CD4-positive, alpha-beta T cell treated with Interleukin-6 at 100 ng/mL for 8 hours (primary cell): ENCODE measurements at regions not wholly inside any gene's neighbourhood (a gene's known extent, or its start where the extent isn't known, plus 50 kb on each side); places are given as distances from the start of the nearest gene placed in this dataset.
"Not testable (repeated sequence)": the region's sequence is repeated elsewhere in the genome, so short reads cannot be mapped to it uniquely, and the experiment has no call there.

Source experiments
- DNase-seq: peaks from one replicate; pipeline ENCODE4 v3.0.0-alpha.2; 2020; ENCODE audit warnings: mixed read lengths, low spot score

- no peak for DNase-seq
Measured at GRCh38 chr2:7683196-7683595, 766.0 kb downstream of the RNF144A start.

DNA sequence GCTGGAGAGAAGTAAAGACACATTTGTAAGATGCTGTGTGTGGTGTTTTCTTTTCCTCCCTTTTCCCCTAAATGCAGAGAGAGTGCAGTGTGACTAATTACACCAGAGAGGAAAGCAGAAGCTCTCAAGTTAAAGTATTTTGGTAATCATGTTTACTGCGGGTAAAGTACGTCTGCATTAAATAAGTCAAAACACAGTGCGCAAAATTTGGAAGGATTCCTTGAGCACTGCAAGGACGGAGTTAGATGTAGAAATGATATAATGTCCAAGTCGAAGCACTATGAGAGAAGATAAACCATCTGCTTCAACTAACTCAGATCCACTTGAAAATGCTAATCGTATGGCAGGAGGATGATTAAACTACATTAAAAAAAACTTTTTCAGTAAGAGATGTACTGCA is 766.5 kb downstream of the RNF144A start:
- DNase-seq = no peak

- no peak for DNase-seq
Measured at GRCh38 chr2:7685342-7686015, 768.3 kb downstream of the RNF144A start.

DNA sequence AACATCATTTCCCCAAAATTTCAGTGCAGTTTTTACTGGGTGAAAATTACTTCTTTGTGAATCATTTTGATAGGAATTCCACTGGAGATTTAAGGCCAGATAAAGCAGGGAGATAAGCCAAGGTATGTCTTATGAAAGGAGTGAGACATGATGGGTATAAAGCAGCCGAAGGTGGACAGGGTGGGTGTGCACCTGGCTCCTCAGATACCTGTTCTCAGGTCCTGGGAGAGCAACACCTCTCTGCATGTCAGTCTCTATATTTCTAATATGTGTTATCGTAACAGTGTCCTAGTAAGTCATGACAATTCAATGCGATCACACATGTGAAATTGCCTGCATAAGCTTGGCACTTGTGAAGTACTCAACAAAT is 768.8 kb downstream of the RNF144A start:
- no peak for DNase-seq

DNA sequence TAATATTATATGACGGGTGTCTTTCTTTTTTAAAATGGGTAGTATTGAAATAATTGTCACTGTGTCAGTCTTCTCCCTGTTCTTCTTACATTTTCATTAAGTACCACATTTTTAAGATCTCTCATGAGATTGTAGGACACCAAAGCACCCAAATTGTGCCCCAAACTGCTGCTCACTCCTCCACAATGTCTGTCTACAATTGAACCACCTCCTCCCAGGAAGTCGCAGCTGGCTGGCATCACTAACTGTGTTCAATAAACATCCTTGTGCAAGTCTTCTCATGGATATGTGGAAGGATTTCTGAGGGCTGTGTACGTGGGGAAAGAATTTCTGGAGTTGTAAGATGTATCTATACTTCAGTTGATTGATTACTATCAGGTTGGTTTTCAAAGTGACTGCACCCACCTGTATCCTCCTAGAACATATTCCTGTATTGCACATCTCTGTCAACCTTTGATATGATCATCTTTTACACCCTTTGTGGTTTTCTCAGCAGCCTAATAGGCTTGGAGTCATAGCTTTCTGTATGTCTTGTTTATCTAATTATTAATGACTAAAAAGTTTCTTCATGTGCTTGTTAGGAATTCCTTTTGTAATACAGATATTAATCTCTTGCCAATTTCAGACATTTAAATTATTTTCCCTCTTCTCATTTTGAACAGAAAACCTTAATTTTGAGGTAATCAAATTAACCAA is 774.9 kb downstream of the RNF144A start:
- DNase-seq = no peak

DNA sequence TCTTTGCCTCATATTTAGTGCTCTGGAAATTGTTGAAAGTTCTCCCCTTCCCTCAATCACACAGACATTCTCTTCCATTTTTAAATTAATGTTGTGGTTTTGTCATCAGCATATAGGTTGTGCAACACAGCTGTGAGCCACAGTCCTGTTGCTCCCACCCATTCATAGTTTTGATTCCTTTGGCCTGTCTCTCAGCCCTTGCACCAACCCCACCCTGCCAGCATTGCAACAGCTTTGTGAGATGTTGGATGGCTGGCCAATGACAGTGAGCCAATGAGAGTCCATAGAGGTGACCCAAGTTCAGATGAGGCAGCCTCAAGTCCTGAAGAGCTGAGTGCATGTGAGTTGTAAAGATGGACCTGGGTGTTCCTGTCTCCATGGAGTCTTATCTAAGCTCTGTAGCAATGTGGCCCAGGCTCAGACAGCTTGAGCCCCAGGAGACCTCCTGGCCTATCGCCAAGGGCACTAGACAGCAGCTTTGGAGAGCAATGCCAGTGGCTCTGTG is 775.5 kb downstream of the RNF144A start:
- no peak for DNase-seq

DNA sequence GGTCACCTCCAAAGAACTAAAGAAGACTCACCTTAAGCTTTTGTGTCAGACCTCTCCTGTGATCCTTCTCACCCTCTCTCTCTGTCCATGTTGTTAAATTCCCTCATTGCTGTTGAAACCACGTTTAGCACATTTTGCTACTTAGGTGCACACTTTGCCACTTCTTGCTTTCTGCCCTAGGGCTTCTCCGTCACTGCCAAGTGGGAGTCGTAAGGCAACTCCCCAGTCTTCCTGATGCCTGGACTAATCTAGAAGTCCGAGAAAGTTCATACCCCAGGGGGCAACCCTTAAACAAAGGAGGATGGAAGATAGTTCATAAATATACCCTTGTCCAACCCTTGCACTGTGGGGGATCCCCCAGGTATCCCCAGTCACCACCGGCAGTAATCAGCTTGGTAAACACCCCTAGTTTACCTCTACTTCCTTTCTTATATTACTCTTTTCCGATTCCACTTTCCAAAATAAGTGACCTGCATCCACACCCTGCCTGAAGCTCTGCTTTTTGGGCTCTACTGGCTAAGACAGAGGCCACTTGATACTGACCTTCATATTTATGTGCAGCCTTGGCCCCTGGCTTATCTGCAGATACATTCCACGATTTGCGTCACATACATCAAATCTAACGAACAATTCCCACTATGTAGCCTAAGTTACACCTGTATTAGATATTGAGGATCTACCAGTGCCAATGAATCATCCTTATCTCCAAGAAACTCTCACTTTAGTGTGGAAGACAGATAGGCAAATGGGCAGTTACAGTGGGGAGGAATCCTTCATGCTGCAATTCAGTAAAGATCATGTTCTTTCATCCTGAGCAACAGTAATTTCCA is 776.2 kb downstream of the RNF144A start:
- DNase-seq = no peak

DNA sequence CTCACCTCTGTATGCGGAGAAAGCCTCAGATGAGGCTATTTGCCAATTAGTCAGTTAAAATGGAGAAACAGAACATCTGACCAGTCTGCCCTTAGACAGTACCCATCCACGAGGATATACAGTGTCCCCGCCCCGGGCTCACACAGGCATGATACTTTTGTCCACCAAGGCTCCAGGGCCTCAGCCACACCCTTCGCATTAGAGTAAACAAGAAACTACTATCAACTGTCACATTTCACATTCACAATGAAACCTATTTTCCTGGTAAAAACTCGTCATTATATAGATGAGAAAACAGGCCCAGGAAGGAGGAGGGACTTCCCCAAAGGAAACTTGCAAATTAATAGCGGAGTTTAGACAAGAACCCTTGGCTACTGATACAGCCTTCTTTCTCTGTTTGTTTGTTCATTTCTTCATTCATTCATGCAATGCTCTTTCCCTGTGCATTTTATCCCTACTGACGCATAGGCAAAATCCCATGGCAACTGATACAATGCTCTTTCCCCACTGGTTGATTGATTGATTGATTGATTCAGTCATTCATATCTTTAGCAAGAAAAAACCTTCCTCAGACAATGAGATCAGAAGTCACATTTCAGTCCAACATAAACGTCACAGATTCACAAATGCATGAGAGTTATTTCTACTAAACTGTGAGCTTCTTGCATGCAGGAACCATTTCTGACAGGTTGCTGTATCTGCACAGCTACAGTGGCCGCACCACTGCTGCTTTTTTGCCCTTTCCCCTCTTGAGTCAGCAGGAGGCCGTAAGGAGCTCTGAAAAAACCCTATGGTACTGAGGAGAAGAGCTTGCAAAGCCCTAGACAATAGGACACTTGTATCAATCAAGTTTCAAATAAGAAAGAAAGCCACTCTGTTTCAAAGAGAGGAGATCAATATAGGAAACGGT is 777.1 kb downstream of the RNF144A start:
- DNase-seq = no peak

GRCh38 chr2:7696556-7696955 is 779.3 kb downstream of the RNF144A start:
- DNase-seq = not testable (repeated sequence)

DNA sequence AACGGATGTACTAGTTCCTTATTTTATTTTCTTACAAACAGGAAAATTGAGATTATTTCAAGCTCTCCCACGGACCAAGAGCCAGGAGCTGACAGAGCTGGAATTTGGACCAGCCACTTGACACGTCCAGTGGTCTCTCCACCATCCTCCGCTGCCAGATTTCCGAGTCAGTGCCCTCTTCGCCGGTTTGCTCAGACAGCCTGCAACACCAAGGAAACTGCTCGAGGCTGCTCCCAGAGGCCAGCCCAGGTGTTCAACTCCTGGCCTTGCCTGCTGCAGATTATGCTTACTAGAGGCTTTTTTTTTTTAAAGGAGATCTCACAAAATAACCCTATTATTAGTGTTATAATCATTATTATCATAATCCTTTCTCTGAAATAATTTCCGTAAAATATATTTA is 779.8 kb downstream of the RNF144A start:
- DNase-seq = no peak

DNA sequence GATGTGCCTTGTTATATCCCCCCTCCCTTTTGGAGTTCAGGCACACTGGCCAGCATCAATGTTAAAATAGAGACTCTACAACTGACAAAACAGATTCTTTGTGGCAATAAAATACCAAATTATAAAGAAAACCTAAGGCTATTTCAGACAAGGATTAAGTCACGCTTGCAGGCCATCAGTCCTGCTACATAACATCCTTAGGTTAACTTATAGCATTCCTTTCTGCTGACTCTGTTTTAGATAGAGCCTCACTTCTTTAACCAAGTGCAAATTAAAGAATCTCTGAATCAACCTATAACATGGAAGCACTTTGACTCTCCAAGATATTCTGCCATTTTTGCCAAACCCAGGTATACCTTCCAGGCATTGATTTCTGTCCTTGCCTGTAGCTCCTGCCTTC is 784.6 kb downstream of the RNF144A start:
- no peak for DNase-seq

DNA sequence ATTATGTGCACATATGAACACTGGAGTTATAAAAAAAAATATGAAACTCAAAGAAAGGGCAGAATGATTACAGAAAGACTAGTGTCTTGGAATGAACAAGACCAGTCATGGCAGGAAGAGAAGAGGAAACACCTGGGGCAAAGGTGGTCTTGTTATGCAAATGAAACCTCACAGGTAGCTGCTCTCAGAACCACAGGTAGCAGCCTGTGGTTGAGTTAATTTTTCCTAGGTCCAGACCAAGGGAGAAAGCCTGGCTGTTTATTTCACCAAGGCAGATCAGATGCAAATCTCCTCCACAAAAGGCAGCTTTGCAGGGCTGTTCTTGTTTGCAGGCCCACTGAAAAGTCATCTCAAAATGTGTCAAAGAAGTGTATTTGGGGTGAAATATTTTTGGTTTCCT is 785.8 kb downstream of the RNF144A start:
- DNase-seq = no peak

- no peak for DNase-seq
Measured at GRCh38 chr2:7703543-7704144, 786.4 kb downstream of the RNF144A start.

- no peak for DNase-seq
Measured at GRCh38 chr2:7704296-7704865, 787.2 kb downstream of the RNF144A start.

DNA sequence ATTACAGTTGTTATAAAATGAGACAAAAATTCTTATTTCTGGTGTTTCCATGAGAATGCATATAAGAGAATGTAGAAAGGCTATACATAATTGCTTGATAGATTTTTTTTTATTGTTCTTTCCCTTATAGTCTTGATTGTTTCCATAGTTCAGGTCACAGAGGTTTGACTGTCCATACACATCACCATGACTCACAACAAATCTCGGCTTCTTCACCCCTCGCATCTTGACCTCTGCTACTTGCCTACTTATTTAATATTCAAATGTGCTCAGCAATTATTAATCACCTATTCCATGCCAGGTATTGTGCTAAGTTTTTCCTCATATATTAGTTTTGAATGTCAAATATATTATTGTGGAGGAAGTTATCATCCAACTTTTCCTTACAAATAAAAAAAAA is 789.6 kb downstream of the RNF144A start:
- no peak for DNase-seq

DNA sequence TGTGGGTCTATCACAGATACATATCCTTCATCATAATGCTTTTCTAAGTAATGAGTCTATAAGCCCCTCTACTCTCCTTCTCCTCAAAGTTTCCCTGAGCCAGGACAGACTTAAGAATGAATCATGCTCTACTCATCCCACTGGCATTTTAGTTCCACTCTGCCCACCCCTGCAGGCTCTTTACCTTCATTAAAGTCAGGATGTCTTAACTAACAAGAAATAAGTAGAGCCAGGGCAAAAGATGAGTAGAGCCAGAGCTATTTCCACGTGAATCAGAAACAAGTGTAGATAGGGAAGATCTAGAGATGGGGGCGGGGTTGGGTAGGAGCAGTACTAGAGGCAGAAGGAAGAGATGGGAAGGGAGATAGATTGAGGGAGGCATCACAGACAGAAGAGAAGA is 790.5 kb downstream of the RNF144A start:
- DNase-seq = no peak

DNA sequence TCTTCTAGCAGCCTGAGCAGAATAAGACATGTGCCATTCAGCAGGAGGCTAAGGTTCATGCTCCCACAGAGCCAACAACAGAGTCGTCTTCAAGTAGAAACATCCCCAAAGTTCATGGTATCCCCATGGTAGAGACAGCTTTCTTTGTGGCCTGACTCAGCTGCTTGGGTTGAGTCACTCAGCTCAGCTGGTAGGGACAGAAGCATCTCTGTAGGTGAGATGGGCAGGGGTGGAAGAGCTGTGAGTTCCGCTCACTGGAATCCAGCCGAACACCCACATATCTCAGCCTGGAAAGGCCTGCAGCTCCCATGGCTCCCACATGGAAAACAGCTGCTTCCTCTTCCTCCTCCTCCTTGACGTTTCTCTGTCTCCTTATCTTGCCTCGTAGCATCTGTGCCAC is 792.7 kb downstream of the RNF144A start:
- no peak for DNase-seq

GRCh38 chr2:7711167-7711566 is 794.0 kb downstream of the RNF144A start:
- DNase-seq = no peak

DNA sequence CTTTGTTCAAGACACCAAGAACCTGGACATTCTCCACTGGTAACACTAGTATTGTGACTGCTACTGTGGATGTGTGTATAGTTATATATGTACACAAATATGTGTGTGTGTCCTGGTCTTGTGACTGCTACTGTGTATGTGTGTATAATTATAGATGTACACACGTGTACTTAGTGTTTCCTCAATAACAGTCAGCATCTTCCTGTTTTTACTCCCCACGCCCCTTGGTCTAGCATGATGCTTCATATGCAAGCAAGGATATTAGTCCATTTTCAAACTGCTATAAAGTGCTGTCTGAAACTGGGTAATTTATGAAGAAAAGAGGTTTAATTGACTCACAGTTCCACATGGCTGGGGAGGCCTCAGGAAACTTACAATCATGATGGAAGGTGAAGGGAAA is 802.7 kb downstream of the RNF144A start:
- DNase-seq = no peak

DNA sequence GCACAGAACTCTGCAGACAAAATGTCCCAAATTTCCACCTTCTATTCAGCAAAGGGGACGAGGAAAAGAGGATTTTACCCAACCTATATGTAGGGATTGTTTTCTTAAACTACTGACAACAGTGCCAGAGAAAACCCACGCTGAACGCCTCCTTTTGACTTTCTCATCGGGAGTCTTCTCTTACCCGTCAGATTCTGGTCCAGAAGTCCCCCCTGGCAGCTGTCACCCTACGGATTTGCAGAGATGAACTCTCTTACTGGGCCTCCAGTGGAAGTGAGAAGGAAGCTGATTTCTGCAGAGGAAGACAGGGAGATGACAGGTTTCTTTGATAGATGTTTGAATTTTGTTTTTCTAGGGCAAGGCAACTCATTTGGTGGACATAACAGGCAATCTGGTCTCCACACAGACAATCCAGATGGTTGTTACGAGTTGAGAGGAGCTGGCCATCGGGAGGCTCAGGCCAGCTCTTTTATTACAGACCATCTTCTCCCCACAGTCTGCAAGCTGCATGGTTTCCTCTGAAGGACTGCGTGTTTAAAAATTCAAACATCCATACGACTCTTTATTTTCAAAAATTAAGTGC is 804.3 kb downstream of the RNF144A start:
- no peak for DNase-seq
